Mesothelial cell of epicardium (in vitro differentiated cells): ENCODE measurements at regions not wholly inside any gene's neighbourhood (a gene's known extent, or its start where the extent isn't known, plus 50 kb on each side); places are given as distances from the start of the nearest gene placed in this dataset.

ENCODE experiments used
- DNase-seq, 2 experiments: peaks; one replicate each; pipeline ENCODE4 v3.0.0; 2021; ENCODE audit warnings: low spot score in 2 of 2; ENCODE audit not compliant: unreplicated experiment in 2 of 2
- H3K27ac Mint-ChIP-seq: 2 replicates; pipeline ENCODE4 v1.8.0; 2021; ENCODE audit warnings: mixed read lengths
- H3K27me3 Mint-ChIP-seq: 2 replicates; pipeline ENCODE4 v1.8.0; 2021; ENCODE audit warnings: low read depth, mixed read lengths
- H3K36me3 Mint-ChIP-seq: 2 replicates; pipeline ENCODE4 v1.8.0; 2021; ENCODE audit warnings: mixed read lengths
- H3K4me1 Mint-ChIP-seq: 2 replicates; pipeline ENCODE4 v1.8.0; 2021; ENCODE audit warnings: mixed read lengths
- H3K4me3 Mint-ChIP-seq: 2 replicates; pipeline ENCODE4 v1.8.0; 2021; ENCODE audit warnings: mild to moderate bottlenecking, moderate library complexity, mixed read lengths
- H3K9me3 Mint-ChIP-seq: 2 replicates; pipeline ENCODE4 v1.8.0; 2021; ENCODE audit warnings: mixed read lengths
- CTCF ChIP-seq: fragments of 200-600 bp; sonication (generic); IDR thresholded peaks from one replicate; pipeline ENCODE4 v1.5.0; 2021; ENCODE audit warnings: antibody characterized with exemption; ENCODE audit not compliant: unreplicated experiment

- no peaks in the 10 kb centered on the region for H3K27me3 Mint-ChIP-seq
- H3K4me1 Mint-ChIP-seq: peaks cover 31% of the 10 kb centered on the region
- no peak overlapping the region for H3K27ac Mint-ChIP-seq
- no peak overlapping the region for H3K4me3 Mint-ChIP-seq
- H3K36me3 Mint-ChIP-seq: peaks cover 8% of the 10 kb centered on the region
- no peak for DNase-seq
- H3K9me3 Mint-ChIP-seq: peaks cover 6% of the 10 kb centered on the region
- TF ChIP-seq CTCF: no peak
These were observed 276.8 kb downstream of the SEC14L1 start for GRCh38 chr17:77417575-77417974.

- Mint-ChIP-seq H3K36me3 (no peaks in the 10 kb centered on the region), H3K4me3 (no peak overlapping the region), H3K9me3 (no peaks in the 10 kb centered on the region), H3K4me1 (peaks cover 39% of the 10 kb centered on the region), H3K27ac (no peak overlapping the region), H3K27me3 (no peaks in the 10 kb centered on the region)
- no peak for TF ChIP-seq CTCF
- no peak for DNase-seq
These were observed 277.8 kb downstream of the SEC14L1 start for GRCh38 chr17:77418609-77419008.

- TF ChIP-seq CTCF: no peak
- Mint-ChIP-seq H3K27ac (no peak overlapping the region), H3K36me3 (no peaks in the 10 kb centered on the region), H3K27me3 (no peaks in the 10 kb centered on the region), H3K9me3 (no peaks in the 10 kb centered on the region), H3K4me3 (no peak overlapping the region), H3K4me1 (peaks cover 43% of the 10 kb centered on the region)
- DNase-seq: no peak
These were observed 278.3 kb downstream of the SEC14L1 start for GRCh38 chr17:77419095-77419494.

GRCh38 chr17:77419547-77420094 is 278.9 kb downstream of the SEC14L1 start:
- Mint-ChIP-seq H3K27me3 (no peaks in the 10 kb centered on the region), H3K4me3 (no peak overlapping the region), H3K36me3 (no peaks in the 10 kb centered on the region), H3K27ac (peak overlapping the region; percentile 86), H3K4me1 (peaks cover 45% of the 10 kb centered on the region), H3K9me3 (no peaks in the 10 kb centered on the region)
- TF ChIP-seq CTCF: no peak
- DNase-seq: no peak

GRCh38 chr17:77420095-77420803 is 279.5 kb downstream of the SEC14L1 start:
- Mint-ChIP-seq H3K27me3 (no peaks in the 10 kb centered on the region), H3K4me1 (peaks cover 48% of the 10 kb centered on the region), H3K36me3 (no peaks in the 10 kb centered on the region), H3K4me3 (no peak overlapping the region), H3K27ac (peak overlapping the region; percentile 86), H3K9me3 (no peaks in the 10 kb centered on the region)
- TF ChIP-seq CTCF: no peak
- DNase-seq: no peak
